DND-41 (cell line): ENCODE measurements at regions not wholly inside any gene's neighbourhood (a gene's known extent, or its start where the extent isn't known, plus 50 kb on each side); places are given as distances from the start of the nearest gene placed in this dataset.

Experiments used
- ATAC-seq: fragments of 200-7000 bp; cut with Tn5 transposase; 3 replicates; pipeline ENCODE4 v1.9.1; 2021; ENCODE audit warnings: low read depth; ENCODE audit not compliant: insufficient read depth
- DNase-seq: peaks from one replicate; pipeline ENCODE4 v3.0.0-alpha.2; 2020
- H2AFZ ChIP-seq: 2 replicates; pipeline ENCODE4 v1.6.0; 2012; ENCODE audit warnings: low read depth, low read length
- H3K27ac ChIP-seq: 2 replicates; pipeline ENCODE4 v1.5.1; 2012; ENCODE audit warnings: low read length, inconsistent platforms
- H3K27me3 ChIP-seq: fragments of 200-600 bp; sonication (generic); 2 replicates; pipeline ENCODE4 v1.6.0; 2012; ENCODE audit warnings: low read length, mild to moderate bottlenecking, inconsistent platforms; ENCODE audit not compliant: insufficient read depth, poor library complexity
- H3K36me3 ChIP-seq: 2 replicates; pipeline ENCODE4 v1.5.1; 2012; ENCODE audit warnings: low read length, inconsistent platforms; ENCODE audit not compliant: insufficient read depth
- H3K4me1 ChIP-seq: 2 replicates; pipeline ENCODE4 v1.5.1; 2012; ENCODE audit warnings: mild to moderate bottlenecking, low read length; ENCODE audit not compliant: insufficient read depth
- H3K4me2 ChIP-seq: 2 replicates; pipeline ENCODE4 v1.6.0; 2012; ENCODE audit warnings: mild to moderate bottlenecking, moderate library complexity, low read length, inconsistent platforms; ENCODE audit not compliant: insufficient read depth
- H3K4me3 ChIP-seq, 2 experiments: fragments of 200-600 bp in 1 of 2; shearing (Covaris generic) in 1 of 2; 2 replicates each; pipeline ENCODE4 v1.5.1; 2012 to 2016; ENCODE audit warnings: inconsistent platforms in 2 of 2, low read length in 2 of 2, mild to moderate bottlenecking in 2 of 2, low read depth in 1 of 2, moderate library complexity in 1 of 2
- H3K79me2 ChIP-seq: 2 replicates; pipeline ENCODE4 v1.6.0; 2012; ENCODE audit warnings: low read length, inconsistent platforms; ENCODE audit not compliant: insufficient read depth
- H3K9ac ChIP-seq: 2 replicates; pipeline ENCODE4 v1.6.0; 2012; ENCODE audit warnings: low read depth, mild to moderate bottlenecking, inconsistent platforms, low read length, moderate library complexity
- H3K9me3 ChIP-seq: 2 replicates; pipeline ENCODE4 v1.5.1; 2012; ENCODE audit warnings: low read length, moderate library complexity, mild to moderate bottlenecking, inconsistent platforms; ENCODE audit not compliant: insufficient read depth, severe bottlenecking
- H4K20me1 ChIP-seq: 2 replicates; pipeline ENCODE4 v1.6.0; 2012; ENCODE audit warnings: low read length; ENCODE audit not compliant: insufficient read depth
- CTCF ChIP-seq: IDR thresholded peaks from 2 replicates; pipeline ENCODE4 v1.5.1; 2012; ENCODE audit warnings: borderline replicate concordance, low read length, moderate library complexity, mild to moderate bottlenecking; ENCODE audit not compliant: poor library complexity, severe bottlenecking; ENCODE audit errors: extremely low read depth
- EZH2 ChIP-seq: IDR thresholded peaks from 3 replicates; pipeline ENCODE4 v1.6.1; 2012; ENCODE audit warnings: borderline replicate concordance, low read depth, mild to moderate bottlenecking, moderate library complexity, low read length, inconsistent platforms; ENCODE audit not compliant: severe bottlenecking

DNA sequence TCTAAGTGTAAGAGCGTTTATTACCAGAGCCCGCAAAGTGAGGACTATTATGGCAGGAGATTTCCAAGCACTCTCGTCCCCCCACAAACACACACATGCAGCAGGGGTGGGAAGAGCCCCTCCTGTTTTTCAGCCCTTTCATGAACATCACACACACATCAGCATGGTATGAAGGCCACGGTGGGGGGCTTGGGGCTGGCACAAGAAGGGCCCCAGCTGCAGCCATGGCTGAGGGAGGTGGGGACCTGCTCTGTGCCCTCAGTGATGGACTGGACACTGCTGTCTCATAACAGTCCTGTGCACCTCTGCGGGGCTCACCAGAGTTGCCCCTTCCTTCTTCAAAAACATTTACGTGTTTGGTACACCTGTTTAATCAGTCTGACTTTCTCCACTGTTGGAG, 650.7 kb downstream of the BRD1 start:
- Histone ChIP-seq H3K4me3 (no peak overlapping the region), H4K20me1 (0 out of 2 replicates have a peak, but pooled peaks cover 4% of the 10 kb centered on the region), H3K36me3 (no peaks in the 10 kb centered on the region), H3K4me1 (no peaks in the 10 kb centered on the region), H3K27me3 (no peaks in the 10 kb centered on the region), H3K79me2 (no peaks in the 10 kb centered on the region), H3K9ac (no peak overlapping the region), H3K4me2 (no peak overlapping the region), H3K9me3 (no peaks in the 10 kb centered on the region), H3K27ac (no peak overlapping the region), H2AFZ (no peak overlapping the region)
- ATAC-seq = no peak
- no peak for DNase-seq
- no peak for TF ChIP-seq EZH2
- no peak for TF ChIP-seq CTCF

DNA sequence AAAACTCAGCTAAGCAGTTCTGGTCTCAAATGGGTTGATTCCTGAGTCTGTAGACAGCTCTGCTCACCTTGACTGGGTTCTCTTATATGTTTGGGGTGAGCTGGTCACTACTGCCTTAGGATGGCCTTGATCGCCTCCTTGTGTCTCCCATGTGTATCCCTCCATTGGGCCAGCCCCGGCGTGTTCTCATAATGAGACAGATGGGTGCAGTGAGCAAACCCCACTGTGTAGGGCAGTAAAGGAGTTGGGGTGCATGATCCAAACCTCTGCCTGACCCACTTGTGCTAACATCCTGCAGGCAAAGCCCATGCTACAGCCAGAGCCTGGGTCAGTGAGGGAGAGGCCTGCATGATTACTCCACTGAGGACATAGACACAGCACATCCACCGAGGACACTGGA, 657.6 kb downstream of the BRD1 start:
- no peak for DNase-seq
- Histone ChIP-seq H2AFZ (no peak overlapping the region), H4K20me1 (peaks cover 1% of the 10 kb centered on the region; the same call in 1 of the 2 replicates), H3K4me1 (no peaks in the 10 kb centered on the region), H3K27ac (no peak overlapping the region), H3K4me2 (no peak overlapping the region), H3K79me2 (no peaks in the 10 kb centered on the region), H3K9ac (no peak overlapping the region), H3K4me3 (no peak overlapping the region), H3K27me3 (no peaks in the 10 kb centered on the region), H3K9me3 (no peaks in the 10 kb centered on the region), H3K36me3 (no peaks in the 10 kb centered on the region)
- no peak for TF ChIP-seq CTCF
- no peak for TF ChIP-seq EZH2
- no peak for ATAC-seq

DNA sequence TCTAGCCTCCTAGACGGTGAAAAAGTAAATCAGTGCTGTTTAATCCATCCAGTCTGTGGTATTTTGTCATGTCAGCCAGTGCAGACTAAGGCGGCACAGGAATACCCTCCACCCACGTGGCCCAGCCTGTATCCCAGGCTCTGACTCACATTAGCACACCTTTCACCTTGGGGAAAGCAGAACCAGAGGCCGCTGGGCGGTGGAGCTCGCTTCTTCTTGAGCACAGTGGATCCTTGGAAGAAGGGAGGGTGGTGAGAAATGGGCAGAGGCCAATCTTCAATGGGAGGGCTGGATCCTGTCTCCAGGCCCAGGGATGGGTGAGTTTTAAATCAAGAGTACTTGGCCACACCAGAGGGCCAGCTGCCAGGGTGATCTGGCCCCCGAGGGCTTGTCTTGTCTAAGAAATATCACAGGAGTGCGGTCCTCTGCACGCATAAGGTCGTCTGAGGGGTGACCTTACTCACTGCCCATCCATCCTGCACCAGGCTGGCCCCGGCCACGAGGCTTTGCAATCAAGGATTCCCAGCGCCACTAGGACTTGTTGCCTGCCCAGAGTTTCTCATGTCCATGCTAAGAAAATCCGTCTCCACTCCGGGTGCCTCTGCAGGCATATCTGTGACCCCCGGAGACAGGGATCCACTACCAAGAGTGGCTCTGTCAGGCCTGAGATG, 658.5 kb downstream of the BRD1 start:
- ATAC-seq (no peak), DNase-seq (no peak)
- Histone ChIP-seq H3K9ac (no peak overlapping the region), H3K27me3 (no peaks in the 10 kb centered on the region), H4K20me1 (peaks cover 3% of the 10 kb centered on the region; the same call in 1 of the 2 replicates), H3K4me2 (no peak overlapping the region), H3K4me3 (no peak overlapping the region), H3K9me3 (no peaks in the 10 kb centered on the region), H2AFZ (no peak overlapping the region), H3K4me1 (no peaks in the 10 kb centered on the region), H3K36me3 (no peaks in the 10 kb centered on the region), H3K79me2 (no peaks in the 10 kb centered on the region), H3K27ac (no peak overlapping the region)
- TF ChIP-seq CTCF (no peak), EZH2 (no peak)
